ENCODE measurements at regions not wholly inside any gene's neighbourhood (a gene's known extent, or its start where the extent isn't known, plus 50 kb on each side); places are given as distances from the start of the nearest gene placed in this dataset.

DNA sequence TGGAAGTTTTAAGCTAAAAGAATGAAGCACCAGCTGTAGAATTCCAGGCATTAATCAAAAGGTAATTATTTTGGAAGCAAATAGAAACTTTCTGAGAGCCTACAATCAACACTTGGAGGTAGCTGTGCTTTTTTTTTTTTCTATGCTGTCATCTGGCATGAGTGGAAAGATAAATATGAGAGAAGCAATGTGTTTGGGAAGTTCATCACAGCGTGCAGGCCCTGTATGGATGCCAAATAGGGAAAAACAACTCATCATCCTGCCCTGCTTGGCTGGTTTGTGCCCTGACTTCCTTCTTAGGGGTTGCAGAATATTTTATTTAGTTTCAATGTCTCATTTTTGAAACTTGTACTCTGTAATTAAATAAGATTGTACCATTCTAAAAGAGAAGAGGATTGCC lies 437.4 kb downstream of the PIK3C3 start:
- Histone ChIP-seq H3K4me2 (ENCODE audit: low read length) (no peak overlapping the region), H3K79me2 (ENCODE audit: insufficient read depth, low read depth, low read length) (no peaks in the 10 kb centered on the region), H3K4me3 (ENCODE audit: low read depth, low read length, poor library complexity, severe bottlenecking) (no peak overlapping the region), H3K9me2 (ENCODE audit: insufficient read depth, low read length) (no peaks in the 10 kb centered on the region), H2AFZ (ENCODE audit: low read length) (no peak overlapping the region), H3K27ac (ENCODE audit: low read depth, low read length, poor library complexity, severe bottlenecking) (no peak overlapping the region), H3K4me1 (ENCODE audit: insufficient read depth, low read length, poor library complexity, severe bottlenecking) (no peaks in the 10 kb centered on the region), H4K20me1 (ENCODE audit: insufficient read depth, low read length) (no peaks in the 10 kb centered on the region), H3K36me3 (ENCODE audit: insufficient read depth, low read length) (no peaks in the 10 kb centered on the region), H3K9me3 (ENCODE audit: low read length) (no peaks in the 10 kb centered on the region)
- intact Hi-C loops (cut with micrococcal nuclease; ENCODE audit: unreplicated experiment), result no loop called here
- CTCF ChIA-PET (ENCODE audit: unreplicated experiment), result no interaction called here
- TF ChIP-seq, protein P1, sequence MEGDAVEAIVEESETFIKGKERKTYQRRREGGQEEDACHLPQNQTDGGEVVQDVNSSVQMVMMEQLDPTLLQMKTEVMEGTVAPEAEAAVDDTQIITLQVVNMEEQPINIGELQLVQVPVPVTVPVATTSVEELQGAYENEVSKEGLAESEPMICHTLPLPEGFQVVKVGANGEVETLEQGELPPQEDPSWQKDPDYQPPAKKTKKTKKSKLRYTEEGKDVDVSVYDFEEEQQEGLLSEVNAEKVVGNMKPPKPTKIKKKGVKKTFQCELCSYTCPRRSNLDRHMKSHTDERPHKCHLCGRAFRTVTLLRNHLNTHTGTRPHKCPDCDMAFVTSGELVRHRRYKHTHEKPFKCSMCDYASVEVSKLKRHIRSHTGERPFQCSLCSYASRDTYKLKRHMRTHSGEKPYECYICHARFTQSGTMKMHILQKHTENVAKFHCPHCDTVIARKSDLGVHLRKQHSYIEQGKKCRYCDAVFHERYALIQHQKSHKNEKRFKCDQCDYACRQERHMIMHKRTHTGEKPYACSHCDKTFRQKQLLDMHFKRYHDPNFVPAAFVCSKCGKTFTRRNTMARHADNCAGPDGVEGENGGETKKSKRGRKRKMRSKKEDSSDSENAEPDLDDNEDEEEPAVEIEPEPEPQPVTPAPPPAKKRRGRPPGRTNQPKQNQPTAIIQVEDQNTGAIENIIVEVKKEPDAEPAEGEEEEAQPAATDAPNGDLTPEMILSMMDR (conservative IDR thresholded peaks at IDR 0.05; ENCODE audit: low read length), result no peak
- TF ChIP-seq EZH2phosphoT487 (IDR thresholded peaks at IDR 0.05; ENCODE audit: borderline replicate concordance, low read depth, low read length), result no peak
- no peak for DNase-seq (ENCODE audit: low spot score)
- POLR2A ChIA-PET, result no interaction called here
- BruUV-seq (replicated peaks), result no TSS peak

DNA sequence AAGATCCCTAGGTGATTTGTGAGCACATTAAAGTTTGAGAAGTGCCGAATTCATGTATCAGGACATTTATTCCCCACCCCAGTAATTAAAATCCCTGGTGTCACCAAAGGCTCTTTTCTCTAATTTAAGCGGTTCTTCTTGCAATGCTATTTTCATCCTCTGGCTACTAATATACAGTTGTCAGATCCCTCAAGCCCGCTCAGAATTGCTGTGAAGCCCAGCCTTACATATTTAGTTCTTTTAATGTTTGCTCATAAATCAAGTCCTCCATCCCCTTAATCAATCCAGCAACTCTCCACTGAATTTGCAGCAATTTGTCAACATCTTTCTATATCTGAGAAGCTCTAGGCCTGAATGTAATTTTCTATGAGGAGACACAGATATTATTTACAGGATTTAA lies 437.9 kb downstream of the PIK3C3 start:
- TF ChIP-seq, protein P1 (conservative IDR thresholded peaks at IDR 0.05; ENCODE audit: low read length), result no peak
- no peak for TF ChIP-seq EZH2phosphoT487 (IDR thresholded peaks at IDR 0.05; ENCODE audit: borderline replicate concordance, low read depth, low read length)
- intact Hi-C loops (cut with micrococcal nuclease; ENCODE audit: unreplicated experiment), result no loop called here
- Histone ChIP-seq H3K4me1 (ENCODE audit: insufficient read depth, low read length, poor library complexity, severe bottlenecking) (no peaks in the 10 kb centered on the region), H4K20me1 (ENCODE audit: insufficient read depth, low read length) (no peaks in the 10 kb centered on the region), H3K4me3 (ENCODE audit: low read depth, low read length, poor library complexity, severe bottlenecking) (no peak overlapping the region), H3K79me2 (ENCODE audit: insufficient read depth, low read depth, low read length) (no peaks in the 10 kb centered on the region), H3K4me2 (ENCODE audit: low read length) (no peak overlapping the region), H3K9me3 (ENCODE audit: low read length) (no peaks in the 10 kb centered on the region), H3K27ac (ENCODE audit: low read depth, low read length, poor library complexity, severe bottlenecking) (no peak overlapping the region), H2AFZ (ENCODE audit: low read length) (no peak overlapping the region), H3K9me2 (ENCODE audit: insufficient read depth, low read length) (no peaks in the 10 kb centered on the region), H3K36me3 (ENCODE audit: insufficient read depth, low read length) (no peaks in the 10 kb centered on the region)
- DNase-seq (ENCODE audit: low spot score), result no peak
- ChIA-PET POLR2A (no interaction called here), CTCF (ENCODE audit: unreplicated experiment) (no interaction called here)
- BruUV-seq (replicated peaks), result no TSS peak

DNA sequence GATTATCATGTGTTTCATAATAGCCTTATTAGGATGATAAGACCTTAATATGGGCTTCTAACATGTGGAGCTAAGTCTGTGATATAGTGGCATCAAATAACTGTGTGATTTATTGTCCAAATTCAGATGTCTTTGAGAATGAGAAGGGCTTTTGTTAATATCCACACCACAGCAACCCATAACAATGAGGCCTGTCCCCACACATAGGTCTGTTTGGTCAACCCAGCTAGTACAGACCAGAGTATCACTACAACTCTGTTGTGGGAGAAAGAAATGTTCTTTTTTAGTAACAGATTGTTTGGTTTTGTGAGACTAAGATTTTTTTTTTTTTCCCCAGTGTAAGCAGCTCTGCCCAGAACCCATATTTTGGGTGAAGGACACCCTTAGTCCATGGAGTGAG lies 439.2 kb downstream of the PIK3C3 start:
- Histone ChIP-seq H2AFZ (ENCODE audit: low read length) (no peak overlapping the region), H4K20me1 (ENCODE audit: insufficient read depth, low read length) (no peaks in the 10 kb centered on the region), H3K79me2 (ENCODE audit: insufficient read depth, low read depth, low read length) (no peaks in the 10 kb centered on the region), H3K36me3 (ENCODE audit: insufficient read depth, low read length) (no peaks in the 10 kb centered on the region), H3K9me2 (ENCODE audit: insufficient read depth, low read length) (no peaks in the 10 kb centered on the region), H3K9me3 (ENCODE audit: low read length) (no peaks in the 10 kb centered on the region), H3K4me3 (ENCODE audit: low read depth, low read length, poor library complexity, severe bottlenecking) (no peak overlapping the region), H3K4me2 (ENCODE audit: low read length) (no peak overlapping the region), H3K4me1 (ENCODE audit: insufficient read depth, low read length, poor library complexity, severe bottlenecking) (no peaks in the 10 kb centered on the region), H3K27ac (ENCODE audit: low read depth, low read length, poor library complexity, severe bottlenecking) (no peak overlapping the region)
- POLR2A ChIA-PET, result no interaction called here
- no TSS peak for BruUV-seq (replicated peaks)
- TF ChIP-seq, protein P1 (conservative IDR thresholded peaks at IDR 0.05; ENCODE audit: low read length), result no peak
- TF ChIP-seq EZH2phosphoT487 (IDR thresholded peaks at IDR 0.05; ENCODE audit: borderline replicate concordance, low read depth, low read length), result no peak
- CTCF ChIA-PET (ENCODE audit: unreplicated experiment), result no interaction called here
- intact Hi-C loops (cut with micrococcal nuclease; ENCODE audit: unreplicated experiment), result no loop called here
- no peak for DNase-seq (ENCODE audit: low spot score)
